T-helper 1 cell (primary cell): ENCODE measurements at regions not wholly inside any gene's neighbourhood (a gene's known extent, or its start where the extent isn't known, plus 50 kb on each side); places are given as distances from the start of the nearest gene placed in this dataset.
"Not testable (repeated sequence)": the region's sequence is repeated elsewhere in the genome, so short reads cannot be mapped to it uniquely, and the experiment has no call there.

Experiments used
- DNase-seq, 5 donors: peaks; one replicate each; pipeline ENCODE4 v3.0.0-alpha.2; 2012 to 2020

DNA sequence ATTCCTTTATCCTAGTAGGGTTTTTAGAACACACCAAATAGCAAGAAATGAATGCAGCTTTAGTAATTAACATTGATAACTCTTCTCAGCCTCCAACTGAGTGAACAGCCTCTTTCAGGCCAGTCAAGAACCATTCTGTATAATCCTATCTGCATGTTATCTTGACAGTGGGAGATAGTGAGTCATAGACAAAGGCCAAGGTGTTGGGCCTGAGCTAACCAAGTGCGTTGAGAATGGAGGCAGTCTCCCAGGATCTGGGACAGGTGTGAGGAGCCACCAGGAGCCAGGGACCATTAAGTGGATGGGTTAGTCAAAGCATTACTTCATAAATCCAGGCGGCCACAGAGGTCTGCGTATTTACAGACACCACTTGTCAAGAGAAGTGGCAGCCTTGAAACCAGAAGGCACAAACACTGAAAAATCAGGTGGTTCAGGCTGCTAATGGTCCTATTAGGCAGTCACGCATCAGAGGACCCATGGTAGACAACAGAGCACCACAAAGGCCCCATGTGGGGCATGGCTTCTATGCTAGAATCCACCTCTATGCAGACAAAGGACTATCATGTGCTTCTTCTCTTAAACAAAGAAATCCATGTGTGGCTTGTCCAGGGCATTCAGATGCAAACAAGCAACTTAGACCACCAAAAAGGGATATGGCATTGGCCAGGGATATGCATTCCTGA is 409.7 kb upstream of the PIK3R1 start:
- DNase-seq = no peak

DNA sequence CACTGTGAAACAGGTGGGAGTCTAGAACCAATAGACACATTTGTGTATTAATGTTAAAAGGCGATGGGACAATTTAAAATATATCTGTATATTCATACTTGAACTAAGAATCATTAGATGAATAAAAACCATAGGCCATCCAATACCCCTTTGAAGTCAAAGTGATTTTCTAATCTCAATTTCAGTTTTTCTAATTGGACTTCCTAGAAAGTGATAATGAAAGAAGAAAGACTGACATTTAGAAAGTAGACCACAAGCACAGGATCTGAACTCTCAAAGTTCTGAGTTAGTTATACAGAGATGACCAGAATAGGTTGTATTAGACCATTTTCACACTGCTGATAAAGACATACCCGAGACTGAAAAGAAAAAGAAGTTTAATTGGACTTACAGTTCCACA is 412.8 kb upstream of the PIK3R1 start:
- no peak for DNase-seq

DNA sequence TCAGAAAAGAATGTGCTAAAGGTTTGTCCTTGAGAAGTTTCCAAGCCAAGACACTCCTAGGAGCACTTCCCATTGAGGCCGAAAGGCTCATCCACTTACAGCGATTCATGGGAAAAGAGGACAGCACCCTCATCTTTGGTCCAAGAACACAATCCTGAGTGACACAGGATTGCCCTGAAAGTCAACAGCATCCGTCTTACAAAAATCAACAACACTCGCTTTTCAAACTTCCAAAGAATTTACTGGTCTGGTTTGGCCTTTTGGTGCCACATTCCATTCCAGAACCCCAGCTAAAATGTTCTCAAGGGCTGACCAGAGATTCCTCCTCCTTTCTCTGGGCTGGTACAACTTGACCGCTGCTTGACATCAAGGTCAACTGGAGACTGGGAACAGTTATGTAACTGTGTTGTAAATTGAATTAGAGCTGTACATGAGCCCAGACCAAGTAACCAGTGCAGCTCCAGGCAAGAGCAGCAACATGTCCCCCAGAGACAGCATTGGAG is 415.8 kb upstream of the PIK3R1 start:
- DNase-seq = no peak

DNA sequence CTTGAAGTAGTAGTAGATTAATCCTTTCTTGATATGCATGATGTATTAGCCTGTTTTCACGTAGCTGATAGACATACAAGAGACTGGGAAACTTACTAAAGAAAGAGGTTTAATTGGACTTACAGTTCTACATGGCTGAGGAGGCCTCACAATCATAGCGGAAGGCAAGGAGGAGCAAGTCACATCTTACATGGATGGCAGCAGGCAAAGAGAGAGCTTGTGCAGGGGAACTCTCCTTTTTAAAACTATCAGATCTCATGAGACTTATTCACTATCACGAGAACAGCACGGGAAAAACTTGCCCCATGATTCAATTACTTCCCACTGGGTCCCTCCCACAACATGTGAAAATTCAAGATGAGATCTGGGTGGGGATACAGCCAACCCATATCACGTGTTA is 417.1 kb upstream of the PIK3R1 start:
- not testable (repeated sequence) for DNase-seq

DNA sequence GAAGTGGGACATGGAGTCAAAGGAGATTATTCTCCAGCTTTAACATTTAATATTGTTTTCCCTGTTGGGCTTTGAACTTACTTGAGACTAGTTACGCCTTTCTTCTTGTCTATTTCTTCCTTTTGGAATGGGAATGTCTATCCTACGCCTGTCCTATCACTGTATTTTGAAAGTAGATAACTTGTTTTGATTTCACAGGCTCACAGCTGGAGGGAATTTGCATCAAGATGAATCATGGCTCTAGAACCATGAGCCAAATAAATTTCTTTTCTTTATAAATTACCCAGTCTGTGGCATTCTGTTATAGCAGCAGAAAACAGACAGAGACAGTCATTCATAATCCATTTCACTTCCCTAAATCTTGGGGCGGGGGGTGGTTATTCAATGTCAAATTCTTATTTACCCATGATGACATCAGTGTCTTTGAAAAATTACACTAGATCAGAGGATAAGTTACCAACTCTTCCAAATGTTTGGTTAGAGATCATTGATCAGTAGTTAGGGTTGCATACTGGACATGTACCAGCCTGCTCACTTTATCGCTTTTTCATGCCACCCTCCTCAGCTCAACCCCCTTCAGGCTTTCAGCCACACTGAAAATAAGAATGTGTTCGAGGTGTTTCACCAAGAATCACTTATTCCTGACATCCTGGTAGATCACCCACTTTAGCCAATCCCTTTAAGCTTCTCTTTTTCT is 419.6 kb upstream of the PIK3R1 start:
- DNase-seq = no peak

GRCh38 chr5:67793966-67794365 is 421.6 kb upstream of the PIK3R1 start:
- no peak for DNase-seq

GRCh38 chr5:67793418-67793817 is 422.1 kb upstream of the PIK3R1 start:
- no peak for DNase-seq

DNA sequence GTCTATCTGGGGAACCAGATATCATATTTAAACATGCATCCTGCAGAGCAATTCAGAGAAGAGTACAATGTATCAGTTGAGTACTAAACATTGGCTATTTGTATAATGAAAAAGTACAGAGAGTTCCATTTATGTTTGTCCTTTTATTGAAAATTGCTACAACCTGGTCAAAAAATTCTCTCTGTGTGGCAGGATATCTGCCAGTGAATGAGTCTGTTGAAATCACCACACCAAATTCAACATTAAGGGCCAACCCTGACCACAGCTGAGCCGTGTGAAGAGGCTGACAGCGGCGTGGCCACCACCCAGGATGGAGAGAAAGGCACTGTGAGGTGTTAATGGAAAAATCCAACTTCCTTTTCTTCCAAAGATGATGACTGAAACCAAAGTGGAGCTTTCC is 422.7 kb upstream of the PIK3R1 start:
- no peak for DNase-seq

- DNase-seq = no peak
These were observed 425.2 kb upstream of the PIK3R1 start for GRCh38 chr5:67790390-67790789.

DNA sequence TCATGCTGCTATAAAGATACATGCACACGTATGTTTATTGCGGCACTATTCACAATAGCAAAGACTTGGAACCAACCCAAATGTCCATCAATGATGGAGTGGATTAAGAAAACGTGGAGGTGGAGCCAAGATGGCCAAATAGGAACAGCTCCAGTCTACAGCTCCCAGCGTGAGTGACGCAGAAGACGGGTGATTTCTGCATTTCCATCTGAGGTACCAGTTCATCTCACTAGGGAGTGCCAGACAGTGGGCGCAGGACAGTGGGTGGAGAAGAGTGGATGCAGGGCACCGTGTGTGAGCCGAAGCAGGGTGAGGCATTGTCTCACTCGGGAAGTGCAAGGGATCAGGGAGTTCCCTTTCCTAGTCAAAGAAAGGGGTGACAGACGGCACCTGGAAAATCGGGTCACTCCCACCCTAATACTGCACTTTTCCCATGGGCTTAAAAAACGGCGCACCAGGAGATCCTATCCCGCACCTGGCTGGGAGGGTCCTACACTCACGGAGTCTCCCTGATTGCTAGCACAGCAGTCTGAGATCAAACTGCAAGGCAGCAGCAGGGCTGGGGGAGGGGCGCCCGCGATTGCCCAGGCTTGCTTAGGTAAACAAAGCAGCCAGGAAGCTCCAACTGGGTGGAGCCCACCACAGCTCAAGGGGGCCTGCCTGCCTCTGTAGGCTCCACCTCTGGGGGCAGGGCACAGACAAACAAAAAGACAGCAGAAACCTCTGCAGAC is 435.5 kb upstream of the PIK3R1 start:
- not testable (repeated sequence) for DNase-seq

GRCh38 chr5:67774786-67775185 is 440.8 kb upstream of the PIK3R1 start:
- no peak for DNase-seq

GRCh38 chr5:67774267-67774552 is 441.3 kb upstream of the PIK3R1 start:
- DNase-seq = no peak

DNA sequence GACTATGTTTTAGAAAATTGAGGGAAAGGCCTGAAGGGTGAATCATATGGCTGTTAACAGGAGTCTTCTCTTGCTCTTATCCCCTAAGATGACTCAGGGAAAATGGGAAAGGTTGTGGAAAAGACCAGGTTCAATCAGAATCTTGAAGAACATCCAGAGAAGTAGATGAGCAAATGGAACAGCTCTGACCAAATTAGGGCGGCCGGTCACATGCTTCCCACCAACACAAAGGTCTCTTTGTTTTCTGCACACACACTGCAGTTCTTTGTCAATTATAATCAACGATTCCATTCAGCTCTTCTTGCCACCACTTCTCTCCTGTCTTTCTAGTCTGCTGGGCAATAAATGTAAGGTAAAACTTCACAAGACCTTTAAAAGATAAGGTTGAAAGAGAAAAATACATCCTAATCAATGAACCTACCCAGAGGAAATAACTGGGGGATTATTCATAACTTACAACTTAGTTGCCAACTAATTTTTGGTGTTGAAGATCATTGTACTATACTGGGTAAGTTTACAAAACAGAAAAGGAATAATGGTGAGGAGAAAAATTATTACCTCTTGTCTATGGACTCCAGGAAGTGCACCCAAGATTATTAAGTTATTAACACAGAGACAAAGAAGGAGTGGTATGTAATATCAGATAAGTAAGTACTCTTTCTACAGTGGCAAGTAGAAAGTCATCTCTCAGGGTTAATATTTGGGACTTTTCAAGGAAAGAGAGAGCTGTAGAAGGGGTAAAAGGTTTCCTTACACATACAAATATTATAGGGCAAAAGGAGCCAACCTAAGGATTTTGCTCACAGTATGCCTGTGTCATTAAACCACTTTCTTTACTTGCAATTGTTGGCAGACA is 441.9 kb upstream of the PIK3R1 start:
- no peak for DNase-seq

GRCh38 chr5:67771791-67772190 is 443.8 kb upstream of the PIK3R1 start:
- DNase-seq = no peak

- no peak for DNase-seq
These were observed 444.3 kb upstream of the PIK3R1 start for GRCh38 chr5:67771221-67771620.

DNA sequence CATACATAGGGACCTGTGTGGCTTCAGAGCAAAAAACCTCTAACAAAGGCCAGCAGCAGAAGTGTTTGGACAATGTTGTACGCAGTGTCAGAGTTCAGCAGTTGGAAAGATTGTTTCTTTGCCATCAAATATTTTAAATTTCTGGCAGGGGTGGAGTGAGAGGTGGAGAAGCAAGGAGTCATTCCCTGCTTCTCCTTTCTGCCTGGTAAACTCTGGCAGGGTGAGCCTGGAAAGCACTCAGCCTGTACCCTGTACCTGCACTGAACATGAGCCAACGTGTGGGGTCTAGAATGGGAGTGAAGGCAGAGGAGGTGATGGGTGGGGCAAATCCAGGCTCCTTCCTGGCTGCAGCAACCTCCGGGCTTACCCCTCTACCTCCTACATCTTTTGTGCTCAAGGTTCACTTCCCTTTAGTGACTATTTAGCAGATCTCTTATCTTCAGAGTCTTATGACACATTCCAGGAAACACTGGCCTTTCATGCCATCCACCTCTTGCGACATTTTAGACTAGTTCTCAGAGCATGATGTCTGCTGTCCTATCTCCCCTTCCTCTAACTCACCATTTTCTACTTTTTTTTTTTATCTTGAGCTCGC is 445.0 kb upstream of the PIK3R1 start:
- no peak for DNase-seq

- DNase-seq = no peak
These were observed 449.9 kb upstream of the PIK3R1 start for GRCh38 chr5:67765697-67766096.

DNA sequence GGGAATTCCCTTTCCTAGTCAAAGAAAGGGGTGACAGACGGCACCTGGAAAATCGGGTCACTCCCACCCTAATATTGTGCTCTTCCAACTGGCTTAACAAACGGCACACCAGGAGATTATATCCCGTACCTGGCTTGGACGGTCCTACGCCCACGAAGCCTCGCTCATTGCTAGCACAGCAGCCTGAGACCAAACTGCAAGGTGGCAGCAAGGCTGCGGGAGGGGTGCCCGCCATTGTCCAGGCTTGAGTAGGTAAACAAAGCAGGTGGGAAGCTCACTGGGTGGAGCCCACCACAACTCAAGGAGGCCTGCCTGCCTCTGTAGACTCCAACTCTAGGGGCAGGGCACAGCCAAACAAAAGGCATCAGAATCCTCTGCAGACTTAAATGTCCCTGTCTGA is 457.8 kb upstream of the PIK3R1 start:
- not testable (repeated sequence) for DNase-seq

- DNase-seq = no peak
These were observed 463.2 kb upstream of the PIK3R1 start for GRCh38 chr5:67752357-67752708.

DNA sequence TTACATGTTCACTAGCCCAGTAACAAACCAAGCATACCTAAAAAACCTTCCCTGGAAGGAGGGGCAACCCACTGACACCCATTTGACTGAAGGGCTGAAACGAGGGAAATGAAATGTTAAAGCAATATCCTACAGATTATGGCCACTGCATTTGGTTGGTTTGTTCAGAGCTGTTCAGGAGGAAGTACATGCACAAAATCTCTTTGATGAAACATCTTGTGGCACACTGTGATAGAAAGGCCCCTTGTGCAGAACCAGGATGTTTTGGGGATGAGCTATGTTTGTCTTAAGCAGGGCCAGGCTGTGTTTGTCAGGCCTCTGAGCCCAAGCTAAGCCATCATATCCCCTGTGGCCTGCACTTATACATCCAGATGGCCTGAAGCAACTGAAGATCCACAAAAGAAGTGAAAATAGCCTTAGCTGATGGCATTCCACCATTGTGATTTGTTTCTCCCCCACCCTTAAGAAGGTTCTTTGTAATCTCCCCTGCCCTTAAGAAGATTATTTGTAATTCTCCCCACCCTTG is 467.3 kb upstream of the PIK3R1 start:
- no peak for DNase-seq

GRCh38 chr5:67747096-67747495 is 468.5 kb upstream of the PIK3R1 start:
- no peak for DNase-seq

GRCh38 chr5:67746608-67747007 is 468.9 kb upstream of the PIK3R1 start:
- DNase-seq = not testable (repeated sequence)
